IMR-90 (cell line): ENCODE measurements at regions not wholly inside any gene's neighbourhood (a gene's known extent, or its start where the extent isn't known, plus 50 kb on each side); places are given as distances from the start of the nearest gene placed in this dataset.

Experiments used
- ATAC-seq: fragments of 200-7000 bp; cut with Tn5 transposase; 2 replicates; pipeline ENCODE4 v1.9.1; 2020; ENCODE audit warnings: low read depth, mild to moderate bottlenecking, moderate library complexity
- BruUV-seq: library from RNA; stranded (reverse); fragments of 400-500 nt; replicated peaks from 2 replicates; lab custom pipeline; 2021; lab: Mats Ljungman, UMichigan
- CTCF ChIA-PET: fragments of 300-600 bp; formaldehyde crosslinking; extraction: SDS; loops from one replicate; lab custom pipeline; 2021; ENCODE audit warnings: antibody characterized with exemption; lab: Yijun Ruan, JAX
- POLR2A ChIA-PET: fragments of 300-600 bp; sonication (Branson Sonifier 250); formaldehyde crosslinking; loops from one replicate; lab custom pipeline; 2022; ENCODE audit warnings: antibody characterized with exemption; ENCODE audit not compliant: unreplicated experiment; lab: Charles Lee
- DNase-seq: peaks from one replicate; pipeline ENCODE4 v3.0.0; 2013
- H2AFZ ChIP-seq: replicated peaks from 2 replicates; pipeline ENCODE3; 2013; ENCODE audit warnings: low read length, mild to moderate bottlenecking; ENCODE audit not compliant: poor library complexity
- H2AK5ac ChIP-seq: 2 replicates; pipeline ENCODE4 v1.6.1; 2013; ENCODE audit warnings: low read depth, low read length, inconsistent platforms
- H2AK9ac ChIP-seq: replicated peaks from 2 replicates; pipeline ENCODE3; 2013; ENCODE audit warnings: mild to moderate bottlenecking, low read depth, low read length, moderate library complexity; ENCODE audit not compliant: poor library complexity
- H2BK120ac ChIP-seq: 2 replicates; pipeline ENCODE4 v1.6.1; 2013; ENCODE audit warnings: low read depth, low read length, inconsistent platforms
- H2BK15ac ChIP-seq: 3 replicates; pipeline ENCODE4 v1.6.1; 2013; ENCODE audit warnings: low read depth, low read length, inconsistent platforms
- H2BK20ac ChIP-seq: 2 replicates; pipeline ENCODE4 v1.6.1; 2013; ENCODE audit warnings: low read depth, mild to moderate bottlenecking, inconsistent platforms, low read length, moderate library complexity
- H2BK5ac ChIP-seq: 2 replicates; pipeline ENCODE4 v1.6.1; 2013; ENCODE audit warnings: mild to moderate bottlenecking, low read depth, low read length, inconsistent platforms; ENCODE audit not compliant: poor library complexity, severe bottlenecking
- H3K14ac ChIP-seq: replicated peaks from 2 replicates; pipeline ENCODE4 v1.6.1; 2013; ENCODE audit warnings: low read depth, low read length, inconsistent platforms
- H3K18ac ChIP-seq: 2 replicates; pipeline ENCODE4 v1.6.1; 2013; ENCODE audit warnings: low read depth, low read length, control low read depth
- H3K23ac ChIP-seq: 2 replicates; pipeline ENCODE4 v1.6.1; 2013; ENCODE audit warnings: low read depth, low read length, inconsistent platforms
- H3K27ac ChIP-seq: 2 replicates; pipeline ENCODE4 v1.5.1; 2013; ENCODE audit warnings: mild to moderate bottlenecking, control low read depth, low read length; ENCODE audit not compliant: insufficient read depth
- H3K27me3 ChIP-seq: 2 replicates; pipeline ENCODE4 v1.6.1; 2013; ENCODE audit warnings: low read length; ENCODE audit not compliant: control insufficient read depth, insufficient read depth
- H3K36me3 ChIP-seq: 2 replicates; pipeline ENCODE4 v1.6.1; 2013; ENCODE audit warnings: low read length, mixed read lengths; ENCODE audit not compliant: control insufficient read depth, insufficient read depth
- H3K4ac ChIP-seq: 2 replicates; pipeline ENCODE4 v1.6.1; 2013; ENCODE audit warnings: low read depth, low read length, inconsistent platforms
- H3K4me1 ChIP-seq: 2 replicates; pipeline ENCODE4 v1.6.1; 2013; ENCODE audit warnings: low read length, mixed read lengths; ENCODE audit not compliant: control insufficient read depth, insufficient read depth
- H3K4me2 ChIP-seq: 2 replicates; pipeline ENCODE4 v1.6.1; 2013; ENCODE audit warnings: low read depth, mild to moderate bottlenecking, control low read depth, low read length, moderate library complexity
- H3K4me3 ChIP-seq: 2 replicates; pipeline ENCODE4 v1.5.1; 2013; ENCODE audit warnings: low read depth, mild to moderate bottlenecking, control low read depth, low read length, moderate library complexity; ENCODE audit not compliant: insufficient read depth
- H3K56ac ChIP-seq: 2 replicates; pipeline ENCODE4 v1.6.1; 2013; ENCODE audit warnings: low read length, inconsistent platforms; ENCODE audit not compliant: insufficient read depth; ENCODE audit errors: extremely low read depth
- H3K79me1 ChIP-seq, 2 experiments: 2 replicates each; pipeline ENCODE4 v1.6.1; 2013; ENCODE audit warnings: low read length in 2 of 2, inconsistent platforms in 1 of 2, low read depth in 1 of 2
- H3K9ac ChIP-seq: 2 replicates; pipeline ENCODE4 v1.6.1; 2013; ENCODE audit warnings: low read depth, low read length, control low read depth
- H3K9me1 ChIP-seq: 2 replicates; pipeline ENCODE4 v1.6.1; 2013; ENCODE audit warnings: low read length, inconsistent platforms; ENCODE audit not compliant: insufficient read depth
- H3K9me3 ChIP-seq: 2 replicates; pipeline ENCODE4 v1.6.1; 2013; ENCODE audit warnings: low read length; ENCODE audit not compliant: control insufficient read depth, insufficient read depth
- H4K20me1 ChIP-seq: 2 replicates; pipeline ENCODE4 v1.6.1; 2013; ENCODE audit warnings: low read length, inconsistent platforms; ENCODE audit not compliant: insufficient read depth
- H4K5ac ChIP-seq: 2 replicates; pipeline ENCODE4 v1.6.1; 2013; ENCODE audit warnings: mild to moderate bottlenecking, low read depth, low read length, control low read depth
- H4K8ac ChIP-seq, 2 experiments: 2 replicates each; pipeline ENCODE4 v1.6.1; 2013; ENCODE audit warnings: low read depth in 2 of 2, low read length in 2 of 2, control low read depth in 1 of 2, inconsistent platforms in 1 of 2
- H4K91ac ChIP-seq: 2 replicates; pipeline ENCODE4 v1.6.1; 2013; ENCODE audit warnings: low read depth, low read length, inconsistent platforms; ENCODE audit not compliant: insufficient read depth
- BHLHE40 ChIP-seq: fragments of 150-350 bp; IDR thresholded peaks from 2 replicates; pipeline ENCODE4 v1.6.1; 2016; ENCODE audit warnings: mild to moderate bottlenecking, low read depth, low read length
- CEBPB ChIP-seq: IDR thresholded peaks from 2 replicates; pipeline ENCODE4 v1.6.1; 2012; ENCODE audit warnings: low read depth, low read length, improper control_type of control experiment
- CHD1 ChIP-seq: IDR thresholded peaks from 2 replicates; pipeline ENCODE4 v1.6.1; 2012; ENCODE audit warnings: low read depth, low read length, improper control_type of control experiment
- CTCF ChIP-seq: conservative IDR thresholded peaks from 2 replicates; pipeline ENCODE4 v1.5.1; 2012; ENCODE audit warnings: mild to moderate bottlenecking, low read depth, low read length, improper control_type of control experiment
- ELK1 ChIP-seq: fragments of 150-350 bp; IDR thresholded peaks from 2 replicates; pipeline ENCODE4 v1.6.1; 2016; ENCODE audit warnings: low read depth, mild to moderate bottlenecking, low read length, moderate library complexity, borderline replicate concordance
- FOS ChIP-seq: fragments of 150-350 bp; IDR thresholded peaks from 2 replicates; pipeline ENCODE4 v1.6.1; 2016; ENCODE audit warnings: low read depth, low read length
- MAFK ChIP-seq: IDR thresholded peaks from 2 replicates; pipeline ENCODE4 v1.6.1; 2012; ENCODE audit warnings: low read depth, low read length, improper control_type of control experiment
- MAZ ChIP-seq: IDR thresholded peaks from 2 replicates; pipeline ENCODE4 v1.6.1; 2012; ENCODE audit warnings: low read depth, mild to moderate bottlenecking, low read length, improper control_type of control experiment, moderate library complexity, borderline replicate concordance
- MXI1 ChIP-seq: IDR thresholded peaks from 2 replicates; pipeline ENCODE4 v1.6.1; 2012; ENCODE audit warnings: low read depth, mild to moderate bottlenecking, low read length, moderate library complexity, borderline replicate concordance
- NFE2L2 ChIP-seq: fragments of 150-350 bp; IDR thresholded peaks from 2 replicates; pipeline ENCODE4 v1.6.1; 2016; ENCODE audit warnings: low read depth, mild to moderate bottlenecking, low read length
- POLR2A ChIP-seq: IDR thresholded peaks from 2 replicates; pipeline ENCODE4 v1.6.1; 2012; ENCODE audit warnings: mild to moderate bottlenecking, low read depth, low read length
- RAD21 ChIP-seq: IDR thresholded peaks from 2 replicates; pipeline ENCODE4 v1.6.1; 2012; ENCODE audit warnings: low read length, improper control_type of control experiment
- RCOR1 ChIP-seq: IDR thresholded peaks from 2 replicates; pipeline ENCODE4 v1.6.1; 2012; ENCODE audit warnings: mild to moderate bottlenecking, low read length, improper control_type of control experiment; ENCODE audit not compliant: insufficient replicate concordance
- RFX5 ChIP-seq: IDR thresholded peaks from 2 replicates; pipeline ENCODE4 v1.8.0; 2012; ENCODE audit warnings: low read depth, mild to moderate bottlenecking, low read length, moderate library complexity
- SMC3 ChIP-seq: fragments of 150-350 bp; IDR thresholded peaks from 2 replicates; pipeline ENCODE4 v1.6.1; 2016; ENCODE audit warnings: low read depth, mild to moderate bottlenecking, antibody characterized with exemption, low read length, moderate library complexity
- USF2 ChIP-seq: fragments of 150-350 bp; IDR thresholded peaks from 2 replicates; pipeline ENCODE4 v1.6.1; 2017; ENCODE audit warnings: mild to moderate bottlenecking, antibody characterized with exemption, low read length, low read depth
- WGBS, 2 experiments: methylation state at CpG; one replicate each; pipeline versions ENCODE4 v1.1.5 to v1.1.7; 2013; ENCODE audit warnings: missing lambda C conversion rate in 2 of 2; ENCODE audit not compliant: insufficient read length in 1 of 2; ENCODE audit errors: extremely low coverage in 2 of 2; 5-methylcytosine and 5-hydroxymethylcytosine counted together
- dilution Hi-C: fragments of 300-500 bp; cut with HindIII; formaldehyde crosslinking; loops from one replicate; pipeline ENCODE4 v1.14.3; 2018; ENCODE audit warnings: low sequenced_read_pairs; ENCODE audit not compliant: unreplicated experiment
- in situ Hi-C: fragments of 300-500 bp; cut with MboI; formaldehyde crosslinking; loops from 3 replicates; pipeline ENCODE4 v1.14.3; 2019; ENCODE audit warnings: low sequenced_read_pairs, inconsistent platforms, mixed read lengths
- intact Hi-C: fragments of 100-400 bp; cut with micrococcal nuclease; formaldehyde crosslinking; loops from 2 replicates; pipeline ENCODE4 v1.10.0; 2022

GRCh38 chr3:94887065-94887464 lies 824.2 kb downstream of the NSUN3 start:
- Histone ChIP-seq H3K79me1 (no peaks in the 10 kb centered on the region), H3K56ac (no peak overlapping the region), H3K4me1 (no peaks in the 10 kb centered on the region), H4K5ac (no peak overlapping the region), H3K27me3 (no peaks in the 10 kb centered on the region), H3K14ac (no peak overlapping the region), H2BK15ac (no peak overlapping the region), H2BK5ac (no peak overlapping the region), H3K18ac (no peak overlapping the region), H4K8ac (no peak overlapping the region), H3K36me3 (no peaks in the 10 kb centered on the region), H3K23ac (no peak overlapping the region), H2BK120ac (no peak overlapping the region), H4K91ac (no peak overlapping the region), H3K9me1 (no peaks in the 10 kb centered on the region), H4K20me1 (no peaks in the 10 kb centered on the region), H3K4me3 (no peak overlapping the region), H3K9ac (no peak overlapping the region), H2BK20ac (no peak overlapping the region), H2AK9ac (no peak overlapping the region), H3K9me3 (peaks cover 2% of the 10 kb centered on the region; the same call in 1 of the 2 replicates), H3K4me2 (no peak overlapping the region), H2AK5ac (no peak overlapping the region), H3K4ac (no peak overlapping the region), H3K27ac (no peak overlapping the region), H2AFZ (no peak overlapping the region)
- DNase-seq (no peak), ATAC-seq (no peak)
- intact Hi-C loops (no loop called here), in situ Hi-C loops (no loop called here), dilution Hi-C loops (no loop called here)
- no peak for TF ChIP-seq FOS
- TF ChIP-seq ELK1, result no peak
- no peak for TF ChIP-seq RCOR1
- TF ChIP-seq RFX5, result no peak
- TF ChIP-seq MXI1, result no peak
- no peak for TF ChIP-seq RAD21
- TF ChIP-seq MAZ, result no peak
- no peak for TF ChIP-seq SMC3
- TF ChIP-seq POLR2A, result no peak
- TF ChIP-seq NFE2L2, result no peak
- TF ChIP-seq BHLHE40, result no peak
- TF ChIP-seq CHD1, result no peak
- no peak for TF ChIP-seq CEBPB
- no peak for TF ChIP-seq USF2
- TF ChIP-seq MAFK, result no peak
- no peak for TF ChIP-seq CTCF
- BruUV-seq, result no TSS peak
- whole genome bisulfite sequencing, 2 experiments, result no CpG with 5 or more reads among the region's 3 CpGs
- ChIA-PET POLR2A (no interaction called here), CTCF (no interaction called here)
